ENCODE measurements at regions not wholly inside any gene's neighbourhood (a gene's known extent, or its start where the extent isn't known, plus 50 kb on each side); places are given as distances from the start of the nearest gene placed in this dataset.

GRCh38 chr6:169070506-169071176 lies 183.0 kb downstream of the THBS2 start:
- H3K27ac ChIP-seq = no peak overlapping the region
- in situ Hi-C loops (cut with MboI; ENCODE audit: low pct_unique_long_range_greater_than_20kb in 2 of 9, low sequenced_read_pairs in 9 of 9, unreplicated experiment in 9 of 9) = no loop called here

GRCh38 chr6:169069356-169069755 lies 184.3 kb downstream of the THBS2 start:
- WGBS, 10 experiments = 67 to 100% (median 85%) methylated on average over 1 to 7 of the region's 7 CpGs; no CpG with 5 or more reads in 2 of the 10 experiments
- in situ Hi-C loops (cut with MboI; ENCODE audit: low pct_unique_long_range_greater_than_20kb in 2 of 9, low sequenced_read_pairs in 9 of 9, unreplicated experiment in 9 of 9) = no loop called here
- ATAC-seq (replicated peaks in 6 of 8) = no peak
- Histone ChIP-seq H3K4me3 (no peak overlapping the region), H3K27ac (no peak overlapping the region), H3K4me1 (replicated peaks in 1 of 2) (no peaks in the 10 kb centered on the region)

More at GRCh38 chr6:169070506-169071176, 183.0 kb downstream of the THBS2 start:
- 1 to 100% (median 71%) methylated on average over 1 to 13 of the region's 14 CpGs for WGBS, 10 experiments
- Histone ChIP-seq H3K4me3 (no peak overlapping the region), H3K4me1 (replicated peaks in 1 of 2) (no peaks in the 10 kb centered on the region)
- ATAC-seq (replicated peaks in 6 of 8) = peak; percentile 82 to 100 (median 98)

- Histone ChIP-seq H3K27ac (no peak overlapping the region), H3K4me1 (replicated peaks in 1 of 2) (no peaks in the 10 kb centered on the region), H3K4me3 (no peak overlapping the region)
- ATAC-seq (replicated peaks in 6 of 8) = no peak
- in situ Hi-C loops (cut with MboI; ENCODE audit: low pct_unique_long_range_greater_than_20kb in 2 of 9, low sequenced_read_pairs in 9 of 9, unreplicated experiment in 9 of 9) = no loop called here
- 24 to 92% (median 81%) methylated on average over 2 to 7 of the region's 7 CpGs for WGBS, 10 experiments
Observed at GRCh38 chr6:169064194-169064593, 189.5 kb downstream of the THBS2 start.

GRCh38 chr6:169062272-169062671 lies 191.4 kb downstream of the THBS2 start:
- H3K4me1 ChIP-seq (replicated peaks in 1 of 2) = no peaks in the 10 kb centered on the region
- H3K4me3 ChIP-seq = no peak overlapping the region
- in situ Hi-C loops (cut with MboI; ENCODE audit: low pct_unique_long_range_greater_than_20kb in 2 of 9, low sequenced_read_pairs in 9 of 9, unreplicated experiment in 9 of 9) = no loop called here
- 87 to 100% (median 97%) methylated on average over 2 to 3 of the region's 12 CpGs; no CpG with 5 or more reads in 6 of the 10 experiments for WGBS, 10 experiments
- H3K27ac ChIP-seq = no peak overlapping the region
- no peak for ATAC-seq (replicated peaks in 6 of 8)

GRCh38 chr6:169058634-169059033 lies 195.0 kb downstream of the THBS2 start:
- no peak overlapping the region for H3K27ac ChIP-seq
- no peaks in the 10 kb centered on the region for H3K4me1 ChIP-seq (replicated peaks in 1 of 2)
- in situ Hi-C loops (cut with MboI; ENCODE audit: low pct_unique_long_range_greater_than_20kb in 2 of 9, low sequenced_read_pairs in 9 of 9, unreplicated experiment in 9 of 9) = no loop called here
- WGBS, 10 experiments = 20 to 96% (median 82%) methylated on average over 1 to 8 of the region's 12 CpGs; no CpG with 5 or more reads in 2 of the 10 experiments
- ATAC-seq (replicated peaks in 6 of 8) = no peak
- H3K4me3 ChIP-seq = no peak overlapping the region

GRCh38 chr6:169052462-169052861 lies 201.2 kb downstream of the THBS2 start:
- no peak overlapping the region for H3K4me3 ChIP-seq
- ATAC-seq (replicated peaks in 6 of 8) = no peak
- in situ Hi-C loops (cut with MboI; ENCODE audit: low pct_unique_long_range_greater_than_20kb in 2 of 9, low sequenced_read_pairs in 9 of 9, unreplicated experiment in 9 of 9) = no loop called here
- no peak overlapping the region for H3K27ac ChIP-seq
- H3K4me1 ChIP-seq (replicated peaks in 1 of 2) = no peaks in the 10 kb centered on the region

GRCh38 chr6:169051371-169051770 lies 202.3 kb downstream of the THBS2 start:
- in situ Hi-C loops (cut with MboI; ENCODE audit: low pct_unique_long_range_greater_than_20kb in 2 of 9, low sequenced_read_pairs in 9 of 9, unreplicated experiment in 9 of 9) = no loop called here
- Histone ChIP-seq H3K27ac (no peak overlapping the region), H3K4me1 (replicated peaks in 1 of 2) (no peaks in the 10 kb centered on the region), H3K4me3 (no peak overlapping the region)
- WGBS, 10 experiments = 17 to 100% (median 100%) methylated on average over 1 of the region's 1 CpG; no CpG with 5 or more reads in 1 of the 10 experiments
- ATAC-seq (replicated peaks in 6 of 8) = no peak

- peak in 2 of 8 experiments; percentile 92 to 95 for ATAC-seq (replicated peaks in 6 of 8)
- no peak overlapping the region for H3K27ac ChIP-seq
- H3K4me1 ChIP-seq (replicated peaks in 1 of 2) = no peaks in the 10 kb centered on the region
- in situ Hi-C loops (cut with MboI; ENCODE audit: low pct_unique_long_range_greater_than_20kb in 2 of 9, low sequenced_read_pairs in 9 of 9, unreplicated experiment in 9 of 9) = no loop called here
- H3K4me3 ChIP-seq = no peak overlapping the region
- WGBS, 10 experiments = 10 to 100% (median 80%) methylated on average over 2 to 11 of the region's 11 CpGs; no CpG with 5 or more reads in 1 of the 10 experiments
Observed at GRCh38 chr6:169048865-169049205, 204.8 kb downstream of the THBS2 start.

GRCh38 chr6:169048185-169048864 lies 205.3 kb downstream of the THBS2 start:
- ATAC-seq (replicated peaks in 6 of 8) = peak in 2 of 8 experiments; percentile 84 to 86
- in situ Hi-C loops (cut with MboI; ENCODE audit: low pct_unique_long_range_greater_than_20kb in 2 of 9, low sequenced_read_pairs in 9 of 9, unreplicated experiment in 9 of 9) = no loop called here
- Histone ChIP-seq H3K4me1 (replicated peaks in 1 of 2) (no peaks in the 10 kb centered on the region), H3K27ac (no peak overlapping the region), H3K4me3 (no peak overlapping the region)
- WGBS, 10 experiments = 52 to 100% (median 91%) methylated on average over 5 to 16 of the region's 18 CpGs

GRCh38 chr6:169047345-169047744 lies 206.3 kb downstream of the THBS2 start:
- 76 to 100% (median 81%) methylated on average over 1 to 4 of the region's 6 CpGs; no CpG with 5 or more reads in 5 of the 10 experiments for WGBS, 10 experiments
- in situ Hi-C loops (cut with MboI; ENCODE audit: low pct_unique_long_range_greater_than_20kb in 2 of 9, low sequenced_read_pairs in 9 of 9, unreplicated experiment in 9 of 9) = no loop called here

GRCh38 chr6:169046483-169047192 lies 207.0 kb downstream of the THBS2 start:
- no peak overlapping the region for H3K27ac ChIP-seq
- peak in 3 of 8 experiments; percentile 18 to 42 (median 28) for ATAC-seq (replicated peaks in 6 of 8)
- in situ Hi-C loops (cut with MboI; ENCODE audit: low pct_unique_long_range_greater_than_20kb in 2 of 9, low sequenced_read_pairs in 9 of 9, unreplicated experiment in 9 of 9) = no loop called here

More at GRCh38 chr6:169047345-169047744, 206.3 kb downstream of the THBS2 start:
- no peak overlapping the region for H3K4me3 ChIP-seq
- no peak overlapping the region for H3K27ac ChIP-seq
- no peak for ATAC-seq (replicated peaks in 6 of 8)
- H3K4me1 ChIP-seq (replicated peaks in 1 of 2) = no peaks in the 10 kb centered on the region

GRCh38 chr6:169046021-169046420 lies 207.6 kb downstream of the THBS2 start:
- no peak overlapping the region for H3K4me3 ChIP-seq
- no peaks in the 10 kb centered on the region for H3K4me1 ChIP-seq (replicated peaks in 1 of 2)
- H3K27ac ChIP-seq = no peak overlapping the region
- ATAC-seq (replicated peaks in 6 of 8) = no peak
- in situ Hi-C loops (cut with MboI; ENCODE audit: low pct_unique_long_range_greater_than_20kb in 2 of 9, low sequenced_read_pairs in 9 of 9, unreplicated experiment in 9 of 9) = no loop called here

More at GRCh38 chr6:169046483-169047192, 207.0 kb downstream of the THBS2 start:
- H3K4me1 ChIP-seq (replicated peaks in 1 of 2) = no peaks in the 10 kb centered on the region
- WGBS, 10 experiments = 33 to 100% (median 86%) methylated on average over 1 to 8 of the region's 10 CpGs; no CpG with 5 or more reads in 1 of the 10 experiments
- no peak overlapping the region for H3K4me3 ChIP-seq

- Histone ChIP-seq H3K4me3 (no peak overlapping the region), H3K27ac (no peak overlapping the region), H3K4me1 (replicated peaks in 1 of 2) (no peaks in the 10 kb centered on the region)
- in situ Hi-C loops (cut with MboI; ENCODE audit: low pct_unique_long_range_greater_than_20kb in 2 of 9, low sequenced_read_pairs in 9 of 9, unreplicated experiment in 9 of 9) = no loop called here
- no peak for ATAC-seq (replicated peaks in 6 of 8)
- WGBS, 10 experiments = 29 to 100% (median 72%) methylated on average over 1 of the region's 5 CpGs; no CpG with 5 or more reads in 4 of the 10 experiments
Observed at GRCh38 chr6:169045486-169045885, 208.2 kb downstream of the THBS2 start.

All from motor neuron (in vitro differentiated cells).